GM19372 (cell line): ENCODE measurements at regions not wholly inside any gene's neighbourhood (a gene's known extent, or its start where the extent isn't known, plus 50 kb on each side); places are given as distances from the start of the nearest gene placed in this dataset.

Experiments
- ATAC-seq: cut with Tn5 transposase; IDR thresholded peaks from one replicate; pipeline ENCODE4 v1.9.1; 2021; ENCODE audit warnings: mild to moderate bottlenecking, low read depth, moderate library complexity; ENCODE audit not compliant: unreplicated experiment

DNA sequence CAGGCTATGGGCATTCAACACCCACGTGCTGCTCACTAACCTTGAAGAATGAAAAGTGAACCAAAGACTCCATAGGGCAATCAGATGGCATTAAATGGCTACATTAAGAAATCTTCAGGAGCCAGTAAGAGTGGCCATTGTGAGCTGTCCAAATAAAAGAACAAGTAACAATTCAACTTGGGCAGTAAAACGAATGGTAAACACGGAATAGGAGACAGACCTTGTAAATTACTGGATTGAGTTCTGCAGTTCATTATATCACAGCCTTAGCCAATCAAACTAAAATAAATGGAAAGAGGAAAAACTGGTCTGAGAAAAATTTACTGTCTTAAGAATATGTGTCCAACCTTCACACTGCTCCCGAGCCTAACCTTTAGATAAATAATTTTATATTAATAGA lies 306.5 kb upstream of the ZNF521 start:
- no peak for ATAC-seq

DNA sequence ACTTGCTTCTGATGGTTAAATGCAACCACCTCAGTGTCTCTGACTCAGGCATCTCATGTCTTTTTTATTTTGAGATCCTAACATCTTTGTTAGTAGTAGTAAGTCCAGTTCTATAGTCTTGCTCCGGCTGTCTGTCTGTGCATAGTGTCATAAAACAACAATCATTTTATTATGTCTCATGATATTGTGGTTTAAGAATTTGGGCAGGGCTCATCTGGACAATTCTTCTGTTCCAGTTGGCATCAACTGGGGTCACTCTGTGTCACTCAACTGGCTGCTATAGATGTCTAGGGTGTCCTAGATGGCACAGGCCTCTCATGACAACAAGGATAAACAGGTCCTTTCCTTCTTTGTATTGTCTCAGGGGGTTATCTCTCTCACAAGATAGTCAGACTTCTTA lies 299.6 kb upstream of the ZNF521 start:
- ATAC-seq: no peak

DNA sequence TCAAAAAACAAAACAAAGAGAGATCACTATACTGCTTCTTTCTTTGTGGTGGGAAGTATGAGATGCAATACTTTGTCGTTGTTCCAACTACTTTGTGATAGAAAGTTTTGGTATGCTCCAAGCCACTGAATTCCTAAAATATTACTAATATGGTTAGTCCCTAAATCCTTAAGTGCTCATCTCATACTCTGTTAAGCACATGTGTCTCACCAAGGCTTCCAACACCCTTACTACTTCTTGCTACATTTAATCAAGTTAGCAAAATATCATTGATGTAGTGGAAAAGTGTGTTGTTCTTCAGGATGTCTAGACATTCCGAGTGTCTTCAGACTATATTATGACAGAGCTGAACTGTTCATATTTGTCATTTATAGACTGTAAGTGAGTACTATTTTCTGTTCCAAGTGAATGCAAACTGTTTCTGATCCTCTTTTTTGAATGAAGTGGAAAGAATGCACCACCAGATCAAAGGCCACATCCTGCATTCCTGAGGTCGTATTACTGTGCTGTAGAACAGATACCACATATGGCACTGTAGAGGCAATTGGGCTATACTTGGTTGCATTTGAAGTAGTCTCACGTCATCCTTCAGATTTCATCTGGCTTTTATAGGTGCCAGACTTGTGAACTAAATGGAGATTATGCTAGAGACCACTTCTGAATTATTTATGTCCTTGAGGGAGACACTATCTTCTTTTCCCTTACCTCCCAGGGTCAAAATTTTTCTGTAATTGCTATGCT lies 298.4 kb upstream of the ZNF521 start:
- ATAC-seq: no peak

DNA sequence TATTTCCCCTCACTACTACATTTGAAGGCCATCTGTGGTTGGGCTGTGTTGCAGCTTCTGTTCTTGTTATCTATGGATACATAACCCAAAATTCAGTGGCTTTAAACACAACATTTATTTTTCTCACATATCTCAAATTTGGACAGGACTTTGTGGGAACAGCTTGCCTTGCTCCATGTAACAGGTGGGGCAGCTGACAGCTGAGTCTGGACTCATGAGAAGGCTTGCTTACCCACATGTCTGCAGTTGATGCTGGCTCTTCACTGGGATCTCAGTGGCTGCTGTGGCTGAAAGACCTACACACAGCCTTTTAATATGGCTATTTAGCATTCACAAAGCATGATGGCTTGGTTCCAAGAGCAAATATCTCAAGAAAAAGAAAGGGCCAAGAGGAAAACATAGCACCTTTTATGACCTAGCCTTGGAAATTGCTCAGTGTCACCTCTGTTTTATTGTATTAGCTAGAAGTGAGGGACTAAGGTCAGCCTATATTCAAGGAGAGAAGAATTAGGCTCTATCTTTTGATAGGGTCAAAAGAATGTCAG lies 296.8 kb upstream of the ZNF521 start:
- ATAC-seq: no peak

DNA sequence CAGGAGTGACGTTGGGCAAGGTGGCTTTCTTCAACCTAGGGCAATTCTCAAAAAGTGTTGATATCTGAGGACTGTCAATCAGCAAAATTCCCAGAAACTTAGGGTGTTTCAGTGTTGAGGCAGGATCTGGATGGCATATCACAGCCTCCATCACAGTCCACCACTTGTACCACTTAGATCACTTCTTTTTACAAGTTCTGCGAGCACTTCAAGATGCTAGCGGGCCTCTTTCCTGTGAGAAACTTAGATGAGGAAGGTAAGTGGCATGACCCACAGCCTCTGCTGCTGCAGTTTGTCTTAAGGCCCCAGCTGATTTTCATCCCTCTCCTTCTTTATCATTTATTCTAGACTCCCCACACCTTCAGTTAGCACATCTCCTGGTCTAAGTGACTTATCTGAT lies 295.4 kb upstream of the ZNF521 start:
- no peak for ATAC-seq

DNA sequence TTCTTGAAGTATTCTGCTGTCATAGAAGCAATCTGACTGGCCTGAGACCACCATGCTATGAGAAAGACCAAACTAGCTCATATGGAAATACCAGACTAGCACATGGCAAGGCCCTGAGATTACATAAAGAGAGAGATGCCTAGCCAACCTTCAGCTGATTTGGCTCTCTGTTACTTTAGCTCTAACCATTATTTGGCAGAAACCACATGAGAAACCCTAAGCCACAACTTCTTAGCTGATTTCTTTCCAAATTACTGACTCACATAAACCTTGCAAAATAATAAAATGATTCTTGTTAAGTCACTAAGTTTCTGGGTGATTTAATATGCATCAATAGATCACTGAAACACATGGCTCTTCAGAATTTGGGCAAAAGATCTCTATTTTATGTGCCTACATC lies 295.0 kb upstream of the ZNF521 start:
- ATAC-seq: no peak

DNA sequence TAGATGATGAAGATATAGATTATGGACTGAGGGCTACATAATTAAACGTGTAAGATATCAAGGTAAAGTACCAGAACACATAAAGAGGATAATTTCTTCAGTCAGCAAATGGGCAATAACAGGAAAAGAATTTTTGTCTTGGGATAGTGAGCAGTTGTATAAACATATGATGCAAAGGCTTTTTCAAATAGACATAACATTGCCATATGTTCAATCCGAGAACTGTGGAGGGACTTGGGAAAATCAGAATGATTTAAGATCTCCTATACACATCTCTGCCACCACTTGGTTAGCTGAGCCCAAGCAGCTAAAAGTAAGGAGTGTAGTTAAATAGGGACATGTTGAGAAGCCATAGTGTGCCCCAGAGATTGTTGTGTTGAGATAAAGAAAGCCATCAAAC lies 287.6 kb upstream of the ZNF521 start:
- ATAC-seq: no peak

DNA sequence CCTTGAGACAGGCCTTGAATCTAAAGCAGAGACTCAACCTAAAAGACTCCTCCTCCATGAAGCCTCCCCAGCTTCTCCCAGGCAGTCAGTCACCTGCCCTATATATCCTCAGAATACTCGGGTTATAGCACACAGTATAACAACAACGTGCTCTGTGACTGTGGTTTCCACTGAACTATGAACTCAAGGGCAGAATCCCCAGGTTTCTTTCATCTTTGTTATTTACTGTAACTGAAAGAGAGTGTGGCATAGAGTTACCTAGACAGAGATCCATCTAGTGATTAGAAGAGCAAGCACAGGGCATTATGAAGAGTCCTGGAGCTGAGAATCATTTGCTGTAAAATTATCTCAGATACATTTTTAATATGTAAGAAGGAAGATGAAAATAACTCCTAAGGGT lies 281.6 kb upstream of the ZNF521 start:
- ATAC-seq: no peak

DNA sequence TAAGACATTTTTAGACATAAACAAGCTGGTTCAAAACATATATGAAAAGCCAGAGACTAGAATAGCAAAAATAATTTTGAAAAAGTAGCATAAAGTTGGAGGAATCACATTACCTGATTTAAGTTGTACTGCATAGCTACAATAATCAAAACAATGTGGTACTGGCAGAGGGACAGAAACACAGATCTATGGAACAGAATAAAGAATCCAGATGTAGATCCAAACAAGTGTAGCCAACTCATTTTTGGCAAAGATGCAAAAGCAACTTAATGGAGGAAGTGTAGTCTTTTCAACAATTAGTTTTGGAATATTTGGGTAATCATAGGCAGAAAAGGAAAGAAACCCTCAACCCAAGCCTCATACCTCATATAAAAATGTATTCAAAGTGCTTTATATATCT lies 278.7 kb upstream of the ZNF521 start:
- no peak for ATAC-seq

DNA sequence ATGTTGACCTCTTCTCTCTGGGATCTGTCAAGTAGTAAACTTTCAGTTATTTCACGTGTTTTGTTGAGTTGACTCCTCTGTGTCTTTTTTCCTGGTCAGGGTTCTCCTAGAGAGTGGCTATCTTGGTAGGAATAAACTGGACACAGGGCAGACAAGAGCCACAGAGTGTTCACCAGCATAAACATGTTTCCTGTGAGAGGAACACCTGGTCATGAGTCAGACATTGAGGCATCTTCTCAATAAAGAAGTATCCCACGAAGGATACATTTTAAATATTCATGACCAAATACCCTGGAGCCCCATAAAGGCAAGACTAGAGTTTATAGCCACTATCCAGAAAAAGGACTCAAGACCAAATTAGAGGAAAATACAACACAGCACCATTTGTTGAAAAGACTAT lies 269.7 kb upstream of the ZNF521 start:
- ATAC-seq: no peak

DNA sequence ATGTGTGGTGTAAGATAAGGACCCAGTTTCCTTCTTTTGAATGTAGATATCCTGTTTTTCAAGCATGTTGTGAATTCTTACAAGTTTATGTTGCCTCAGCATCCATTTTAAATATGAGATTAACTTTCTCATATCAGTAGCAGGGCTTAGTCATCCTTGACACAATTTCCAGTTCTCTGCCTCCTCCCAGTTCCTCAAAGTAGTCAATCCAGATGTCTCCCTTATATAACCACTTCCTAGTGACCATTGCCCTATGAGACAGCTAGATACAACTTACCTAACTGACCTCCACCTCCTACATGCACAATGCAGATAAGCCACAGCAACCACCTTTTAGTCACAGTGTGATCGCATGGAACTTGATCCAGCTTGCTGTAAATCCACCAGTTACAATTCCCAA lies 269.2 kb upstream of the ZNF521 start:
- ATAC-seq: no peak

DNA sequence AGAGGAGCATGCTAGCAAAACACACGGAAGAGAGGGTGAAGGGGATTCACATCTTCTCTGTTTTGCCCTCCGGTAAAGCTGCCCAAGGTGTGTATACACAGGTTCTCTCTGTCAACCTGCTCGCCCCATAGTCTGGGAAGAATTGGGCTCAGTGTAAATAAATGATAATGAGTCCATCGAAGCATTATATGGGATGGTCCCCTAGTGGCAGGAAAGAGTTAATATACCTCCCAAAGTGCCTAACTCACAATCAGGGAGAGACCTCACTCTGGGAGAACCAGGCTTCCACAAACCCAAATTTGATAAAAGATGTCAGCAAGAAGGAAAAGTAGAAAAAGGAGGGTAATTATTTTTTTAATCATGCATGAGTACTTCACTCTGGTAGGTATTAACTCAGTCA lies 262.2 kb upstream of the ZNF521 start:
- ATAC-seq: no peak

DNA sequence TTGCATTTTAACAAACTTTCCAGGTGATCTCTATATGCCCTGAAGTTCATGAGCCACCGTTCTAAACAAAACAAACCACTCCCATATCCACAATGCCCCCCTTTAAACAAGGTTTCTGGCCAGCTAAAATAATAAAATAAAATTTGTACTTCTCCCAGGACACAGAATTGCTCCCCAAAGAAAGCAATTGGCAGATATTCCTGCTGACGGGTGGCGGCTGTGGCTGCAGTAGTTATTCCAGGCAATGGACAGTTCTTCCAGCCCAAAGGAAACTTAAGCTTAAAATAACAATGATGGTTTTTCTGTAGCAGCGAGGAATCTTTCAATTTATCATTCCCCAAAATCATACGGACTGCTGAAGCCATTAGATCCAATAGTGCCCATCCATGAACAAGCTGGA lies 260.5 kb upstream of the ZNF521 start:
- no peak for ATAC-seq

DNA sequence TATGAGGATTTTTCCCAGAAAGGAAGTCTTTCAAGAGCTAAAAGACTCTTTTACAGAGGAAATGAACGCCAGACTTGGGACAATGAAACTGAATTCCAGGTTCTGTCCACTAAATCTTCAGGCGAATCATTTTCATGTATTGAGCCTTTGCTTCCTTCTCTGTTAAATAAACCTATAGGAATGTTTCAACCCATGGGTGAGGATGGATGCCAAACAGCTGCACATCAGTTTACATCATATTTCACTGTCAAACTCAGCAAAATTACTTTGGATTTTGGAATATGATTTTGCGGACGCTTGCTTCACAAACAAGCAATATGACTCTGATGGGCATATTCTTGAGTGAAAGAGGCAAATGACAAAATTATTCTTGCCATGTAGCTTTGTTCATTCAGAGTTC lies 256.1 kb upstream of the ZNF521 start:
- no peak for ATAC-seq

DNA sequence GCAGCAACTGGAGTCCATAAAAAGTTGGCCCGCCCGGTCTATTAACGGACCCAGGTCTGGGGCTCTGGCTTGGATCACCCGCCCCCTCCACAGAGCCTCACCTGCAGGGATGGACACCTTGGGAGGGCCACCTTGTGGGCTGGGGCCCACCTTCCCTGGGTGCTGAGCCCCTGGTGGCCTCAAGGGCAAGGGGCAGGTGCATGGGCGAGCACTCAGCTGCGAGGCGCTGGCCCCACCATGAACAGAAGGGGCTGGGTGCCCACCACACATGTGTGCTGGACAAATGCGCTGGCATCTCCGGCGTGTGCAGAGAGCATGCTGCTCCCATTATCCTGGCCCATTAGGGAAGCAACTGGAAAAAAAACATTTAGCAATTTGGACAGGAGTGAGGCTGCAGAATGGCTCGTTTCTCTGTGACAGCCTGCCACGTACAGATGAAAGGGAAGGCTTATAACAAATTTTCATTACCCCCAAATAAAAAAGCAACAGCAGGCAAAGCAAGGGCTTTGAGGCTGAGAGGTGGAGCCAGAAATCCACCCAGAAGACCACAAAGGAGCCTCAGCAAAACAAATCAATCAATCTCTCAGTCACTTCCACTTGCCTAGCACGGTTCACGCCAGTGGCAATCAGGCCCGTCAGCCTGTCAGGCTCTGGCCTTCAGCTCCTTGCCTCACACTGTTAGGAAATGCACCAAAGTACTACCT lies 253.1 kb upstream of the ZNF521 start:
- ATAC-seq: no peak

DNA sequence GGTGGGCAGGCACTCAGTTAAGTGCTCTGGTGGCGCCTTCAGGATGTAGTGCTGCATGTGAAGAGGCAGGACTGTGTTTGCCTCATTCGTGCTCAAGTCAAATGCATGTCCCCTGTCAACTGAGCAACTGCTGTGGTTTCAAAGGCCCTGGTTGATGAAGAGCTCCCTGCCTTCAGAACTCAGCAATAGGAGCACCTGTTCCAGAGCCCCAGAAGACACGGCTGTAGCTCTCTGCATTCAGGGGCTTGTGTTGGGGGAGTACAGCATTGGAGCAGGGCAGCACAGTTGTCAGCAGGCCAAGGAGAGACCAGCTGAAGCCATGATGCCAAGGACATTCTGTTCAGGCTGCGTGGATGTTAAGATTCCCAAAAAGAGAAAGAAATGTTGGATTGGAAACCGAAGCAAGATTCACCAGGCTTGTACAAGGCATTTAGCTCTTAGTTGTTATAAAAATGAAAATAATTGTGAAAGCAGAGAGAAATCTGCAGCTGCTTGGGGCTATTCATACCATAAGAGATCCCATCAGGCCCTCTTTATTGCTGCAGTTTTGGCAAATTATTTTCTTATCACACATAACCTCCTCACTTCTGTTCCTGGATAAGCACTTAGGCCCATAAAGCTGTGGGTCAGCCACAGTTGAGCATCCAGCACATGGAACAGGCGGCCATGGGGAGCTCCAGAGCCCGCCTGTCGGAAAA lies 252.4 kb upstream of the ZNF521 start:
- no peak for ATAC-seq

DNA sequence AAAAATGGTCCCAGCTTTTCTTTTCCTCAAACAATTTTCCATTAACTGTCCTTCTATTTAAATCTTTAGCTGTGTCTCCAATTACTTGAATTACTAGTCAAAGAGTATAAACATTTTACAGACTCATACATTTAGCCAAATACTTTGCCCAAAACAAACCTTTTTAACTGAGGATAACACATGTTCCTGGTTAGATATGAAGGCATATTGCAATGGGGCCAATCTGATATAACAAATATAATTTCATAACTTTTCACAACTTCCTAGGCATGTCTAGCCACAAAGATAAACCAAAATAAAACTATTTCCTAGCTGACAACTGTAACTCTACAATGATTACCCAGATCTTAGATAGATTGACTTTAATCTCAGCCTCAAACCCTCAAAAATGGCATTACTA lies 247.5 kb upstream of the ZNF521 start:
- ATAC-seq: no peak

DNA sequence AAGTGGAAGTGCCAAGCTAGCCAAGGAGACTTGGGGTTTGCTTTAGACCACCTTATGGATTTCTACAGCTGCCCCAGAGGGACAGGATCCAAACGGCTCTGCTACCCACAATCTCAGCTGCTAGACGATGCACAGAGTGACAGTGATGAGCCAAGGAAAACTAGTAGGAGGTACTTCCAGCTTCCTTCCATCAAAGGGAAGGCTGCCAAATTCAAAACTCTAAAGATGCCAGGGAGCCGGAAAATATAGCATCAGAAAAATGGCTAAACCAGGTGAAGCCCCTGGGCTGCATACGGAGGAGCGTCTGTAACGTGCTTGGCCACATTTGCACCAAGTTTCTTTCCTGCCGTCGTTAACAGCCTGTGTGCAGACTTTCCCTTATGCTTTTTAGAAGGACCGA lies 245.5 kb upstream of the ZNF521 start:
- no peak for ATAC-seq

DNA sequence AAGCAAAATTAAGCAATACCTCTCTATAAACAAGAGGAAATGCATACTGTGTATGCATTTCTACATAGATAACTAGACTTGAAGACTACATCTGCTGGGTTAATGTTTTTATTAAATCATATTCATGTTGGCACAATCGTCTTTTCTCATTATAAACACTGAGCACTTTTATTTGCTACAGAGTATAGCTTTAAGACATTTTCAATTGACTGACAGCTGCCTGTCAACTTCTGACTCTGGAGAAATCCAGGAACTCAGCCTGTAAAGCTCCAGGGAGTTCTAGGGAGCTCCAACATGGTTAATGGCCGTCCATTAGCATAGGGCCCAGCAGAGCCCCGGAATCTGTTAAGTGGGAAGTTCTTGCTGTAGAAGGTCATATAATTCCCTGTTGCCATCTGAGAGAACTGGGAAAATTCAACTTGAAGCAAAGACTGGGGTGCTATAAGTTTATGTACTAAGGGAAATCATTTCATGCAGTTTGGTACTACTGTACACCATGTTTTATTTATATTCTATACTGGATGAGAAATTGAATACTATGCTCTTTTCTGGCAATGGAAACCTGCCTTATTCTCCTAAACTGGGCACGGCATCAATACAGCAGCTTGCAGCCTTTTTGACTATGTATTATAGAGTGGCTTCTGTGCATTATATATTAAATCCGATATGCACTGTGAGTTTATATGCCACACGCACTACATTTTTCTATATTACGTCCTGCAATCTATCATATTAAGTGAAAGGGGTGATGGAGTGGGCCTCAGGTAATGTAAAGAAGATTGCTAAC lies 243.5 kb upstream of the ZNF521 start:
- ATAC-seq: no peak

DNA sequence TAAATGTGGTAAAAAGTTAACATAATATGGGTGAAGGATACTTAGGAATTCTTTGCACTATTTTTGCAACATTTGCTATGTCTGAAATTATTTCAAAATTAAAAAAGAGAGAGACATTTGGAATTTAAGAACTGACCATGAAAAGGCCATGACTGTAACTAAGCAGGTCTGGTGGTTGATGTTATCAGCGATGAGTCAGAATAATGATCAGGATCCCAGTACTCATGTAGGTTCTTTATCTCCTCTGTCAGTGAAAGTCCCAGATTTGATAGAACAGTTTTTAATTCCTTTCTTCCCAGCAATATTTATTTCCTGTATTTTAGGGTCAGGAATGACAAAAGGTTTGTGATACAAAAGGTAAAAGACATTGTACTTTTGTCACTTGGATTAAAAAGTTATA lies 242.4 kb upstream of the ZNF521 start:
- ATAC-seq: no peak
